IMR-90 (cell line): ENCODE measurements at regions not wholly inside any gene's neighbourhood (a gene's known extent, or its start where the extent isn't known, plus 50 kb on each side); places are given as distances from the start of the nearest gene placed in this dataset.

Source experiments
- ATAC-seq: fragments of 200-7000 bp; cut with Tn5 transposase; 2 replicates; pipeline ENCODE4 v1.9.1; 2020; ENCODE audit warnings: low read depth, mild to moderate bottlenecking, moderate library complexity
- BruUV-seq: library from RNA; stranded (reverse); fragments of 400-500 nt; replicated peaks from 2 replicates; lab custom pipeline; 2021; lab: Mats Ljungman, UMichigan
- CTCF ChIA-PET: fragments of 300-600 bp; formaldehyde crosslinking; extraction: SDS; loops from one replicate; lab custom pipeline; 2021; ENCODE audit warnings: antibody characterized with exemption; lab: Yijun Ruan, JAX
- POLR2A ChIA-PET: fragments of 300-600 bp; sonication (Branson Sonifier 250); formaldehyde crosslinking; loops from one replicate; lab custom pipeline; 2022; ENCODE audit warnings: antibody characterized with exemption; ENCODE audit not compliant: unreplicated experiment; lab: Charles Lee
- DNase-seq: peaks from one replicate; pipeline ENCODE4 v3.0.0; 2013
- H2AFZ ChIP-seq: replicated peaks from 2 replicates; pipeline ENCODE3; 2013; ENCODE audit warnings: low read length, mild to moderate bottlenecking; ENCODE audit not compliant: poor library complexity
- H2AK5ac ChIP-seq: 2 replicates; pipeline ENCODE4 v1.6.1; 2013; ENCODE audit warnings: low read depth, low read length, inconsistent platforms
- H2AK9ac ChIP-seq: replicated peaks from 2 replicates; pipeline ENCODE3; 2013; ENCODE audit warnings: mild to moderate bottlenecking, low read depth, low read length, moderate library complexity; ENCODE audit not compliant: poor library complexity
- H2BK120ac ChIP-seq: 2 replicates; pipeline ENCODE4 v1.6.1; 2013; ENCODE audit warnings: low read depth, low read length, inconsistent platforms
- H2BK15ac ChIP-seq: 3 replicates; pipeline ENCODE4 v1.6.1; 2013; ENCODE audit warnings: low read depth, low read length, inconsistent platforms
- H2BK20ac ChIP-seq: 2 replicates; pipeline ENCODE4 v1.6.1; 2013; ENCODE audit warnings: low read depth, mild to moderate bottlenecking, inconsistent platforms, low read length, moderate library complexity
- H2BK5ac ChIP-seq: 2 replicates; pipeline ENCODE4 v1.6.1; 2013; ENCODE audit warnings: mild to moderate bottlenecking, low read depth, low read length, inconsistent platforms; ENCODE audit not compliant: poor library complexity, severe bottlenecking
- H3K14ac ChIP-seq: replicated peaks from 2 replicates; pipeline ENCODE4 v1.6.1; 2013; ENCODE audit warnings: low read depth, low read length, inconsistent platforms
- H3K18ac ChIP-seq: 2 replicates; pipeline ENCODE4 v1.6.1; 2013; ENCODE audit warnings: low read depth, low read length, control low read depth
- H3K23ac ChIP-seq: 2 replicates; pipeline ENCODE4 v1.6.1; 2013; ENCODE audit warnings: low read depth, low read length, inconsistent platforms
- H3K27ac ChIP-seq: 2 replicates; pipeline ENCODE4 v1.5.1; 2013; ENCODE audit warnings: mild to moderate bottlenecking, control low read depth, low read length; ENCODE audit not compliant: insufficient read depth
- H3K27me3 ChIP-seq: 2 replicates; pipeline ENCODE4 v1.6.1; 2013; ENCODE audit warnings: low read length; ENCODE audit not compliant: control insufficient read depth, insufficient read depth
- H3K36me3 ChIP-seq: 2 replicates; pipeline ENCODE4 v1.6.1; 2013; ENCODE audit warnings: low read length, mixed read lengths; ENCODE audit not compliant: control insufficient read depth, insufficient read depth
- H3K4ac ChIP-seq: 2 replicates; pipeline ENCODE4 v1.6.1; 2013; ENCODE audit warnings: low read depth, low read length, inconsistent platforms
- H3K4me1 ChIP-seq: 2 replicates; pipeline ENCODE4 v1.6.1; 2013; ENCODE audit warnings: low read length, mixed read lengths; ENCODE audit not compliant: control insufficient read depth, insufficient read depth
- H3K4me2 ChIP-seq: 2 replicates; pipeline ENCODE4 v1.6.1; 2013; ENCODE audit warnings: low read depth, mild to moderate bottlenecking, control low read depth, low read length, moderate library complexity
- H3K4me3 ChIP-seq: 2 replicates; pipeline ENCODE4 v1.5.1; 2013; ENCODE audit warnings: low read depth, mild to moderate bottlenecking, control low read depth, low read length, moderate library complexity; ENCODE audit not compliant: insufficient read depth
- H3K56ac ChIP-seq: 2 replicates; pipeline ENCODE4 v1.6.1; 2013; ENCODE audit warnings: low read length, inconsistent platforms; ENCODE audit not compliant: insufficient read depth; ENCODE audit errors: extremely low read depth
- H3K79me1 ChIP-seq, 2 experiments: 2 replicates each; pipeline ENCODE4 v1.6.1; 2013; ENCODE audit warnings: low read length in 2 of 2, inconsistent platforms in 1 of 2, low read depth in 1 of 2
- H3K9ac ChIP-seq: 2 replicates; pipeline ENCODE4 v1.6.1; 2013; ENCODE audit warnings: low read depth, low read length, control low read depth
- H3K9me1 ChIP-seq: 2 replicates; pipeline ENCODE4 v1.6.1; 2013; ENCODE audit warnings: low read length, inconsistent platforms; ENCODE audit not compliant: insufficient read depth
- H3K9me3 ChIP-seq: 2 replicates; pipeline ENCODE4 v1.6.1; 2013; ENCODE audit warnings: low read length; ENCODE audit not compliant: control insufficient read depth, insufficient read depth
- H4K20me1 ChIP-seq: 2 replicates; pipeline ENCODE4 v1.6.1; 2013; ENCODE audit warnings: low read length, inconsistent platforms; ENCODE audit not compliant: insufficient read depth
- H4K5ac ChIP-seq: 2 replicates; pipeline ENCODE4 v1.6.1; 2013; ENCODE audit warnings: mild to moderate bottlenecking, low read depth, low read length, control low read depth
- H4K8ac ChIP-seq, 2 experiments: 2 replicates each; pipeline ENCODE4 v1.6.1; 2013; ENCODE audit warnings: low read depth in 2 of 2, low read length in 2 of 2, control low read depth in 1 of 2, inconsistent platforms in 1 of 2
- H4K91ac ChIP-seq: 2 replicates; pipeline ENCODE4 v1.6.1; 2013; ENCODE audit warnings: low read depth, low read length, inconsistent platforms; ENCODE audit not compliant: insufficient read depth
- BHLHE40 ChIP-seq: fragments of 150-350 bp; IDR thresholded peaks from 2 replicates; pipeline ENCODE4 v1.6.1; 2016; ENCODE audit warnings: mild to moderate bottlenecking, low read depth, low read length
- FOS ChIP-seq: fragments of 150-350 bp; IDR thresholded peaks from 2 replicates; pipeline ENCODE4 v1.6.1; 2016; ENCODE audit warnings: low read depth, low read length
- MAFK ChIP-seq: IDR thresholded peaks from 2 replicates; pipeline ENCODE4 v1.6.1; 2012; ENCODE audit warnings: low read depth, low read length, improper control_type of control experiment
- RAD21 ChIP-seq: IDR thresholded peaks from 2 replicates; pipeline ENCODE4 v1.6.1; 2012; ENCODE audit warnings: low read length, improper control_type of control experiment
- WGBS, 2 experiments: methylation state at CpG; one replicate each; pipeline versions ENCODE4 v1.1.5 to v1.1.7; 2013; ENCODE audit warnings: missing lambda C conversion rate in 2 of 2; ENCODE audit not compliant: insufficient read length in 1 of 2; ENCODE audit errors: extremely low coverage in 2 of 2; 5-methylcytosine and 5-hydroxymethylcytosine counted together
- dilution Hi-C: fragments of 300-500 bp; cut with HindIII; formaldehyde crosslinking; loops from one replicate; pipeline ENCODE4 v1.14.3; 2018; ENCODE audit warnings: low sequenced_read_pairs; ENCODE audit not compliant: unreplicated experiment
- in situ Hi-C: fragments of 300-500 bp; cut with MboI; formaldehyde crosslinking; loops from 3 replicates; pipeline ENCODE4 v1.14.3; 2019; ENCODE audit warnings: low sequenced_read_pairs, inconsistent platforms, mixed read lengths
- intact Hi-C: fragments of 100-400 bp; cut with micrococcal nuclease; formaldehyde crosslinking; loops from 2 replicates; pipeline ENCODE4 v1.10.0; 2022

DNA sequence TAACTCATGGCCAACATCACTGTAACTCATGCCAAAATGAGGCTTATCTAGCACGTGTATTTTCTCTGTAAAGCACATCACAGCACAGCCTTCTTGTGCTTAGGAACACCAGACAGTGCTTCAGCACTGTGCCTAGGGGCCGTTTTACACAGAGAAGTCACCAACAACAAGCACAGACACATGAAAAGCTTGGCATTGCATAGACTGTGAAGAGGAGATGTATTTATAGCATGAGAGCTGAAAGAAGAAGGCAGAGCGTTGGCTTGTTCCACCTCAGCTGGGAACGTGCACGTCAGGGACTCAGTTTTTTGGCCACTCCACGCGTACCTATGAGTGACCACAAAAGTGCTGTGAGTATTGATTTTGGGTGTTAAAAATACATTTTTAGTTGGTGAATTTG is 116.3 kb upstream of the SFRP2 start:
- H3K27ac ChIP-seq, result no peak overlapping the region
- no peak overlapping the region for H3K23ac ChIP-seq
- H3K4me3 ChIP-seq, result no peak overlapping the region
- no peaks in the 10 kb centered on the region for H3K79me1 ChIP-seq
- H2BK20ac ChIP-seq, result no peak overlapping the region
- H4K5ac ChIP-seq, result no peak overlapping the region
- no peak overlapping the region for H4K8ac ChIP-seq
- H3K56ac ChIP-seq, result no peak overlapping the region
- H2BK120ac ChIP-seq, result no peak overlapping the region
- TF ChIP-seq FOS, result no peak
- no peak for TF ChIP-seq BHLHE40
- TF ChIP-seq MAFK, result no peak
- no peak for TF ChIP-seq RAD21
- no peak for ATAC-seq
- H2AFZ ChIP-seq, result no peak overlapping the region
- H3K9ac ChIP-seq, result no peak overlapping the region
- H3K9me1 ChIP-seq, result no peaks in the 10 kb centered on the region
- in situ Hi-C loops (no loop called here), intact Hi-C loops (no loop called here), dilution Hi-C loops (no loop called here)
- no peak for DNase-seq
- H3K27me3 ChIP-seq, result no peaks in the 10 kb centered on the region
- no peak overlapping the region for H2AK5ac ChIP-seq
- H3K18ac ChIP-seq, result no peak overlapping the region
- H2BK5ac ChIP-seq, result no peak overlapping the region
- H3K9me3 ChIP-seq, result 0 out of 2 replicates have a peak, but pooled peaks cover 3% of the 10 kb centered on the region
- H3K4me2 ChIP-seq, result no peak overlapping the region
- H4K91ac ChIP-seq, result no peak overlapping the region
- no peaks in the 10 kb centered on the region for H4K20me1 ChIP-seq
- no peak overlapping the region for H2BK15ac ChIP-seq
- no TSS peak for BruUV-seq
- no peak overlapping the region for H3K14ac ChIP-seq
- POLR2A ChIA-PET, result no interaction called here
- 80% methylated on average over 3 of the region's 7 CpGs; no CpG with 5 or more reads in 1 of the 2 experiments for WGBS, 2 experiments
- H3K4me1 ChIP-seq, result no peaks in the 10 kb centered on the region
- CTCF ChIA-PET, result no interaction called here
- no peak overlapping the region for H3K4ac ChIP-seq
- H3K36me3 ChIP-seq, result no peaks in the 10 kb centered on the region
- H2AK9ac ChIP-seq, result no peak overlapping the region
